ENCODE measurements at regions not wholly inside any gene's neighbourhood (a gene's known extent, or its start where the extent isn't known, plus 50 kb on each side); places are given as distances from the start of the nearest gene placed in this dataset.

- no peak for DNase-seq
Measured at GRCh38 chr14:104277416-104278213, 139.2 kb downstream of the KIF26A start.

GRCh38 chr14:104278214-104278534 lies 139.8 kb downstream of the KIF26A start:
- DNase-seq, result no peak

- no peak for DNase-seq
Measured at GRCh38 chr14:104280085-104280901, 141.9 kb downstream of the KIF26A start.

- no peak for DNase-seq
Measured at GRCh38 chr14:104280902-104281767, 142.7 kb downstream of the KIF26A start.

GRCh38 chr14:104281768-104282301 lies 143.4 kb downstream of the KIF26A start:
- DNase-seq, result no peak

- DNase-seq, result no peak
Measured at GRCh38 chr14:104282332-104283196, 144.2 kb downstream of the KIF26A start.

GRCh38 chr14:104283197-104284106 lies 145.1 kb downstream of the KIF26A start:
- DNase-seq, result no peak

- DNase-seq, result no peak
Measured at GRCh38 chr14:104284107-104284592, 145.8 kb downstream of the KIF26A start.

- DNase-seq, result no peak
Measured at GRCh38 chr14:104284636-104285507, 146.5 kb downstream of the KIF26A start.

- DNase-seq, result no peak
Measured at GRCh38 chr14:104285508-104285840, 147.1 kb downstream of the KIF26A start.

- DNase-seq, result no peak
Measured at GRCh38 chr14:104286086-104286485, 147.7 kb downstream of the KIF26A start.

GRCh38 chr14:104286496-104286895 lies 148.1 kb downstream of the KIF26A start:
- DNase-seq, result no peak

- no peak for DNase-seq
Measured at GRCh38 chr14:104287301-104288009, 149.1 kb downstream of the KIF26A start.

- no peak for DNase-seq
Measured at GRCh38 chr14:104288272-104288671, 149.9 kb downstream of the KIF26A start.

GRCh38 chr14:104289507-104289906 lies 151.1 kb downstream of the KIF26A start:
- DNase-seq, result no peak

GRCh38 chr14:104290058-104290667 lies 151.8 kb downstream of the KIF26A start:
- DNase-seq, result no peak

GRCh38 chr14:104290756-104291122 lies 152.4 kb downstream of the KIF26A start:
- no peak for DNase-seq

GRCh38 chr14:104291123-104292000 lies 153.0 kb downstream of the KIF26A start:
- peak; percentile 24 for DNase-seq
